NB4 (cell line): ENCODE measurements at regions not wholly inside any gene's neighbourhood (a gene's known extent, or its start where the extent isn't known, plus 50 kb on each side); places are given as distances from the start of the nearest gene placed in this dataset.

ENCODE experiments used
- DNase-seq: peaks from one replicate; pipeline ENCODE4 v3.0.0; 2010; ENCODE audit warnings: low read depth
- H3K4me3 ChIP-seq: one replicate; pipeline ENCODE4 v1.5.1; 2011; ENCODE audit warnings: mild to moderate bottlenecking, low read depth, low read length, moderate library complexity
- CTCF ChIP-seq: IDR thresholded peaks from one replicate; pipeline ENCODE4 v1.5.1; 2012; ENCODE audit warnings: low read depth, low read length
- MYC ChIP-seq: IDR thresholded peaks from 2 replicates; pipeline ENCODE4 v1.6.1; 2011; ENCODE audit warnings: low read depth, low read length
- POLR2A ChIP-seq: IDR thresholded peaks from 2 replicates; pipeline ENCODE4 v1.6.1; 2011; ENCODE audit warnings: mild to moderate bottlenecking; ENCODE audit not compliant: insufficient read length; ENCODE audit errors: extremely low read depth
- TF ChIP-seq, protein P1 (sequence below): IDR thresholded peaks from 2 replicates; pipeline ENCODE4 v1.6.1; 2011; ENCODE audit warnings: low read depth, low read length

- no peak for TF ChIP-seq CTCF
- no peak for TF ChIP-seq MYC
- TF ChIP-seq POLR2A, result no peak
- TF ChIP-seq, protein P1, sequence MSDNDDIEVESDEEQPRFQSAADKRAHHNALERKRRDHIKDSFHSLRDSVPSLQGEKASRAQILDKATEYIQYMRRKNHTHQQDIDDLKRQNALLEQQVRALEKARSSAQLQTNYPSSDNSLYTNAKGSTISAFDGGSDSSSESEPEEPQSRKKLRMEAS, result no peak
- H3K4me3 ChIP-seq, result no peak overlapping the region
- DNase-seq, result no peak
Measured at GRCh38 chr9:87008667-87009066, 61.4 kb upstream of the GAS1 start.

DNA sequence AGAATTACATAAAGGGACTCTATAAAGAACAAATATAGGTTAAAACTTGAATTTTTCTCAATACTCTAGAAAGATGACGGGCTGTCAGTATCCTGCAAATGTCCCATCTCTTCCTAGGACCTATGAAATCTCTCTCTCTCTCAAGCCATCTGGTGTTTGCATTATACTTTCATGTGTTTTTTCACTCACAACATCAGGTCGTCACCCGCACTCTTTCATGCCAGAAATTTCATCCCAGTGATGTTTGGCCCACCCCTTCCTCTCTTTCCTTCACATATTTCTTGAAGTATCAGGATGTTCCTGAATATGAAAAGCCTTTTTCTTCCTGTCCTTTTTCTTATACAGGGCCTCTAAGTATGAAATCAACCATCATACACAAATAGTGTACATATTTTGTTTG, 63.3 kb upstream of the GAS1 start:
- no peak overlapping the region for H3K4me3 ChIP-seq
- DNase-seq, result no peak
- no peak for TF ChIP-seq MYC
- no peak for TF ChIP-seq CTCF
- TF ChIP-seq, protein P1, result no peak
- no peak for TF ChIP-seq POLR2A

DNA sequence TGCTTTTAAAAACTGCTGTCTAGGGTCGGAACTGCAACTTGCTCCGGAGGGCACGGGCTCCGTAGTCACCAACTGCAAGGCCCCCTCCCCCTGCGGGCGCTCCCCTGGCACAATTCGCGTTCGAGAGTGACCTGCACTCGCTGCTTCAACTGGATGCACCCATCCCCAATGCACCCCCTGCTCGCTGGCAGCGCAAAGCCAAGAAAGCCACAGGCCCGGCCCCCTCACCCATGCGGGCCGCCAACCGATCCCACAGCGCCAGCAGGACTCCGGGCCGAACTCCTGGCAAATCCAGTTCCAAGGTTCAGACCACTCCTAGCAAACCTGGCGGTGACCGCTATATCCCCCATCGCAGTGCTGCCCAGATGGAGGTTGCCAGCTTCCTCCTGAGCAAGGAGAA, 64.2 kb upstream of the GAS1 start:
- no peak for DNase-seq
- H3K4me3 ChIP-seq, result no peak overlapping the region
- TF ChIP-seq, protein P1, result no peak
- TF ChIP-seq POLR2A, result no peak
- TF ChIP-seq CTCF, result no peak
- TF ChIP-seq MYC, result no peak

- no peak for DNase-seq
- no peak overlapping the region for H3K4me3 ChIP-seq
- TF ChIP-seq MYC (no peak), POLR2A (no peak), CTCF (no peak)
- TF ChIP-seq, protein P1, result no peak
Measured at GRCh38 chr9:87013490-87013889, 66.2 kb upstream of the GAS1 start.

GRCh38 chr9:87014436-87014835, 67.1 kb upstream of the GAS1 start:
- H3K4me3 ChIP-seq, result no peak overlapping the region
- no peak for DNase-seq
- TF ChIP-seq POLR2A, result no peak
- no peak for TF ChIP-seq CTCF
- no peak for TF ChIP-seq MYC
- TF ChIP-seq, protein P1, result no peak

- DNase-seq, result no peak
- H3K4me3 ChIP-seq, result no peak overlapping the region
- TF ChIP-seq, protein P1, result no peak
Measured at GRCh38 chr9:87016681-87017080, 69.4 kb upstream of the GAS1 start.
